Rectal smooth muscle tissue (tissue), 1 donor: ENCODE measurements at regions not wholly inside any gene's neighbourhood (a gene's known extent, or its start where the extent isn't known, plus 50 kb on each side); places are given as distances from the start of the nearest gene placed in this dataset.
"Not testable (repeated sequence)": the region's sequence is repeated elsewhere in the genome, so short reads cannot be mapped to it uniquely, and the experiment has no call there.

Source experiments
- H3K27ac ChIP-seq: one replicate; pipeline ENCODE4 v1.7.0; 2013; ENCODE audit warnings: low read depth, low read length, inconsistent platforms
- H3K27me3 ChIP-seq: one replicate; pipeline ENCODE4 v1.7.0; 2013; ENCODE audit warnings: low read length; ENCODE audit not compliant: control insufficient read depth, insufficient read depth
- H3K36me3 ChIP-seq: one replicate; pipeline ENCODE4 v1.7.0; 2013; ENCODE audit warnings: low read length; ENCODE audit not compliant: control insufficient read depth, insufficient read depth
- H3K4me1 ChIP-seq: one replicate; pipeline ENCODE4 v1.7.0; 2013; ENCODE audit warnings: low read length; ENCODE audit not compliant: control insufficient read depth, insufficient read depth
- H3K4me3 ChIP-seq: one replicate; pipeline ENCODE4 v1.7.0; 2013; ENCODE audit warnings: low read length
- H3K9ac ChIP-seq: one replicate; pipeline ENCODE4 v1.7.0; 2013; ENCODE audit warnings: low read length

GRCh38 chr3:110307065-110307809 is 764.4 kb upstream of the NECTIN3 start:
- Histone ChIP-seq H3K36me3 (no peaks in the 10 kb centered on the region), H3K27me3 (no peaks in the 10 kb centered on the region), H3K4me1 (no peaks in the 10 kb centered on the region), H3K9ac (no peak overlapping the region), H3K4me3 (no peak overlapping the region), H3K27ac (no peak overlapping the region)

GRCh38 chr3:110311541-110311940 is 760.1 kb upstream of the NECTIN3 start:
- no peaks in the 10 kb centered on the region for H3K4me1 ChIP-seq
- H3K36me3 ChIP-seq = no peaks in the 10 kb centered on the region
- H3K27ac ChIP-seq = no peak overlapping the region
- H3K9ac ChIP-seq = no peak overlapping the region
- no peak overlapping the region for H3K4me3 ChIP-seq
- no peaks in the 10 kb centered on the region for H3K27me3 ChIP-seq

- H3K36me3 ChIP-seq = no peaks in the 10 kb centered on the region
- H3K9ac ChIP-seq = no peak overlapping the region
- no peaks in the 10 kb centered on the region for H3K4me1 ChIP-seq
- H3K27me3 ChIP-seq = no peaks in the 10 kb centered on the region
- no peak overlapping the region for H3K4me3 ChIP-seq
- no peak overlapping the region for H3K27ac ChIP-seq
Measured at GRCh38 chr3:110314512-110315114, 757.0 kb upstream of the NECTIN3 start.

- Histone ChIP-seq H3K27ac (no peak overlapping the region), H3K36me3 (no peaks in the 10 kb centered on the region), H3K4me3 (no peak overlapping the region), H3K27me3 (no peaks in the 10 kb centered on the region), H3K4me1 (no peaks in the 10 kb centered on the region), H3K9ac (no peak overlapping the region)
Measured at GRCh38 chr3:110318108-110318507, 753.5 kb upstream of the NECTIN3 start.

GRCh38 chr3:110323349-110323748 is 748.3 kb upstream of the NECTIN3 start:
- Histone ChIP-seq H3K27me3 (no peaks in the 10 kb centered on the region), H3K4me1 (no peaks in the 10 kb centered on the region), H3K4me3 (no peak overlapping the region), H3K36me3 (no peaks in the 10 kb centered on the region), H3K9ac (no peak overlapping the region), H3K27ac (no peak overlapping the region)

GRCh38 chr3:110324171-110324705 is 747.4 kb upstream of the NECTIN3 start:
- Histone ChIP-seq H3K4me3 (no peak overlapping the region), H3K27ac (no peak overlapping the region), H3K36me3 (no peaks in the 10 kb centered on the region), H3K9ac (no peak overlapping the region), H3K4me1 (no peaks in the 10 kb centered on the region), H3K27me3 (no peaks in the 10 kb centered on the region)

- Histone ChIP-seq H3K27me3 (no peaks in the 10 kb centered on the region), H3K9ac (no peak overlapping the region), H3K4me1 (no peaks in the 10 kb centered on the region), H3K4me3 (no peak overlapping the region), H3K36me3 (no peaks in the 10 kb centered on the region), H3K27ac (no peak overlapping the region)
Measured at GRCh38 chr3:110327870-110328269, 743.7 kb upstream of the NECTIN3 start.

- H3K27ac ChIP-seq, H3K4me3 ChIP-seq, H3K27me3 ChIP-seq, H3K4me1 ChIP-seq, H3K36me3 ChIP-seq, H3K9ac ChIP-seq: not testable (repeated sequence)
Measured at GRCh38 chr3:110331562-110331961, 740.1 kb upstream of the NECTIN3 start.

GRCh38 chr3:110332629-110333028 is 739.0 kb upstream of the NECTIN3 start:
- Histone ChIP-seq H3K4me1 (no peaks in the 10 kb centered on the region), H3K27me3 (no peaks in the 10 kb centered on the region), H3K9ac (no peak overlapping the region), H3K36me3 (no peaks in the 10 kb centered on the region), H3K4me3 (no peak overlapping the region), H3K27ac (no peak overlapping the region)

- no peak overlapping the region for H3K4me3 ChIP-seq
- no peaks in the 10 kb centered on the region for H3K27me3 ChIP-seq
- no peaks in the 10 kb centered on the region for H3K4me1 ChIP-seq
- no peak overlapping the region for H3K27ac ChIP-seq
- H3K36me3 ChIP-seq = no peaks in the 10 kb centered on the region
- H3K9ac ChIP-seq = no peak overlapping the region
Measured at GRCh38 chr3:110341047-110341446, 730.6 kb upstream of the NECTIN3 start.

GRCh38 chr3:110343376-110343775 is 728.2 kb upstream of the NECTIN3 start:
- H3K36me3 ChIP-seq = no peaks in the 10 kb centered on the region
- H3K4me3 ChIP-seq = no peak overlapping the region
- H3K27me3 ChIP-seq = no peaks in the 10 kb centered on the region
- no peaks in the 10 kb centered on the region for H3K4me1 ChIP-seq
- H3K27ac ChIP-seq = no peak overlapping the region
- H3K9ac ChIP-seq = no peak overlapping the region

GRCh38 chr3:110343945-110344344 is 727.7 kb upstream of the NECTIN3 start:
- Histone ChIP-seq H3K4me3 (no peak overlapping the region), H3K9ac (no peak overlapping the region), H3K36me3 (no peaks in the 10 kb centered on the region), H3K4me1 (no peaks in the 10 kb centered on the region), H3K27me3 (no peaks in the 10 kb centered on the region), H3K27ac (no peak overlapping the region)

GRCh38 chr3:110344487-110344886 is 727.1 kb upstream of the NECTIN3 start:
- Histone ChIP-seq H3K36me3 (no peaks in the 10 kb centered on the region), H3K4me3 (no peak overlapping the region), H3K4me1 (no peaks in the 10 kb centered on the region), H3K27me3 (no peaks in the 10 kb centered on the region), H3K9ac (no peak overlapping the region), H3K27ac (no peak overlapping the region)
